Pons (tissue), 1 donor: ENCODE measurements at regions not wholly inside any gene's neighbourhood (a gene's known extent, or its start where the extent isn't known, plus 50 kb on each side); places are given as distances from the start of the nearest gene placed in this dataset.
"Not testable (repeated sequence)": the region's sequence is repeated elsewhere in the genome, so short reads cannot be mapped to it uniquely, and the experiment has no call there.

Experiments
- DNase-seq: peaks from one replicate; pipeline ENCODE4 v3.0.0-alpha.2; 2016; ENCODE audit warnings: low spot score

- no peak for DNase-seq
These were observed 1333.3 kb downstream of the BRD1 start for GRCh38 chr22:48494256-48494967.

- DNase-seq, result no peak
These were observed 1333.9 kb downstream of the BRD1 start for GRCh38 chr22:48493733-48494132.

GRCh38 chr22:48492366-48493320, 1335.0 kb downstream of the BRD1 start:
- DNase-seq, result peak; percentile 74

- DNase-seq, result no peak
These were observed 1336.2 kb downstream of the BRD1 start for GRCh38 chr22:48491451-48491941.

GRCh38 chr22:48490500-48491411, 1336.9 kb downstream of the BRD1 start:
- DNase-seq, result no peak

GRCh38 chr22:48489551-48490499, 1337.8 kb downstream of the BRD1 start:
- DNase-seq, result no peak

GRCh38 chr22:48488611-48489511, 1338.8 kb downstream of the BRD1 start:
- no peak for DNase-seq

GRCh38 chr22:48488149-48488551, 1339.5 kb downstream of the BRD1 start:
- no peak for DNase-seq

- no peak for DNase-seq
These were observed 1341.1 kb downstream of the BRD1 start for GRCh38 chr22:48486558-48486957.

GRCh38 chr22:48486134-48486532, 1341.5 kb downstream of the BRD1 start:
- no peak for DNase-seq

- DNase-seq, result no peak
These were observed 1342.2 kb downstream of the BRD1 start for GRCh38 chr22:48485149-48486133.

- DNase-seq, result no peak
These were observed 1343.7 kb downstream of the BRD1 start for GRCh38 chr22:48483764-48484528.

GRCh38 chr22:48482771-48483170, 1344.9 kb downstream of the BRD1 start:
- DNase-seq, result no peak

- not testable (repeated sequence) for DNase-seq
These were observed 1345.5 kb downstream of the BRD1 start for GRCh38 chr22:48482198-48482597.

- no peak for DNase-seq
These were observed 1345.9 kb downstream of the BRD1 start for GRCh38 chr22:48481748-48482147.

GRCh38 chr22:48478529-48479265, 1349.0 kb downstream of the BRD1 start:
- DNase-seq, result no peak

- no peak for DNase-seq
These were observed 1349.5 kb downstream of the BRD1 start for GRCh38 chr22:48478124-48478523.
